ENCODE measurements at regions not wholly inside any gene's neighbourhood (a gene's known extent, or its start where the extent isn't known, plus 50 kb on each side); places are given as distances from the start of the nearest gene placed in this dataset.
A peak's percentile ranks its signal among the peaks of the same experiment; 100 is the strongest.

- no peak for DNase-seq (ENCODE audit: low spot score)
These were observed 1088.2 kb downstream of the TBC1D22A start for GRCh38 chr22:47850644-47851151.

GRCh38 chr22:47849576-47849975 lies 1087.1 kb downstream of the TBC1D22A start:
- DNase-seq (ENCODE audit: low spot score), result no peak
- no peak for TF ChIP-seq CTCF (IDR thresholded peaks at IDR 0.05; ENCODE audit: extremely low read depth, missing control alignments)

More at GRCh38 chr22:47850644-47851151, 1088.2 kb downstream of the TBC1D22A start:
- no peak for TF ChIP-seq CTCF (IDR thresholded peaks at IDR 0.05; ENCODE audit: extremely low read depth, missing control alignments)

GRCh38 chr22:47848184-47848920 lies 1085.9 kb downstream of the TBC1D22A start:
- no peak for DNase-seq (ENCODE audit: low spot score)
- TF ChIP-seq CTCF (IDR thresholded peaks at IDR 0.05; ENCODE audit: extremely low read depth, missing control alignments), result no peak

GRCh38 chr22:47847131-47847890 lies 1084.9 kb downstream of the TBC1D22A start:
- no peak for TF ChIP-seq CTCF (IDR thresholded peaks at IDR 0.05; ENCODE audit: extremely low read depth, missing control alignments)
- no peak for DNase-seq (ENCODE audit: low spot score)

- TF ChIP-seq CTCF (IDR thresholded peaks at IDR 0.05; ENCODE audit: extremely low read depth, missing control alignments), result no peak
- DNase-seq (ENCODE audit: low spot score), result no peak
These were observed 1083.8 kb downstream of the TBC1D22A start for GRCh38 chr22:47846206-47846605.

GRCh38 chr22:47842119-47842518 lies 1079.7 kb downstream of the TBC1D22A start:
- peak; percentile 12 for TF ChIP-seq CTCF (IDR thresholded peaks at IDR 0.05; ENCODE audit: extremely low read depth, missing control alignments)
- no peak for DNase-seq (ENCODE audit: low spot score)

GRCh38 chr22:47841156-47841555 lies 1078.7 kb downstream of the TBC1D22A start:
- DNase-seq (ENCODE audit: low spot score), result no peak
- TF ChIP-seq CTCF (IDR thresholded peaks at IDR 0.05; ENCODE audit: extremely low read depth, missing control alignments), result no peak

Measured in GM20000 (cell line).